ENCODE measurements at regions not wholly inside any gene's neighbourhood (a gene's known extent, or its start where the extent isn't known, plus 50 kb on each side); places are given as distances from the start of the nearest gene placed in this dataset.
"Not testable (repeated sequence)": the region's sequence is repeated elsewhere in the genome, so short reads cannot be mapped to it uniquely, and the experiment has no call there.

- not testable (repeated sequence) for H3K36me3 Mint-ChIP-seq; H3K27ac Mint-ChIP-seq; H3K27me3 Mint-ChIP-seq (ENCODE audit: low read depth)
Measured at GRCh38 chr16:65805704-65806103, 560.8 kb upstream of the CDH5 start.

GRCh38 chr16:65796481-65796880 is 570.0 kb upstream of the CDH5 start:
- no peak overlapping the region for H3K27ac Mint-ChIP-seq
- no peak overlapping the region for H3K4me3 Mint-ChIP-seq
- CTCF ChIA-PET: no interaction called here
- no peak for DNase-seq (ENCODE audit: low spot score)
- H3K9me3 Mint-ChIP-seq: no peaks in the 10 kb centered on the region
- H3K4me1 Mint-ChIP-seq: 0 out of 2 replicates have a peak, but pooled peaks cover 3% of the 10 kb centered on the region
- TF ChIP-seq NFE2L1 (CRISPR knock-in tag; IDR thresholded peaks at IDR 0.05): no peak
- no peak for TF ChIP-seq CREB1 (CRISPR knock-in tag; IDR thresholded peaks at IDR 0.05)
- no peak for TF ChIP-seq ZNF425 (CRISPR knock-in tag; conservative IDR thresholded peaks at IDR 0.05)
- no peak for TF ChIP-seq FOXJ3 (CRISPR knock-in tag; IDR thresholded peaks at IDR 0.05; ENCODE audit: borderline replicate concordance)
- no peak for TF ChIP-seq FOXK1 (CRISPR knock-in tag; IDR thresholded peaks at IDR 0.05)
- TF ChIP-seq FOXP4 (CRISPR knock-in tag; IDR thresholded peaks at IDR 0.05): no peak
- TF ChIP-seq ERG (CRISPR knock-in tag; IDR thresholded peaks at IDR 0.05): no peak
- TF ChIP-seq ETV6 (CRISPR knock-in tag; IDR thresholded peaks at IDR 0.05): no peak
- no peak for TF ChIP-seq MLX (CRISPR knock-in tag; IDR thresholded peaks at IDR 0.05)
- no peak for TF ChIP-seq E2F4 (CRISPR knock-in tag; IDR thresholded peaks at IDR 0.05; ENCODE audit: borderline replicate concordance, low read depth)
- TF ChIP-seq NR1H2 (CRISPR knock-in tag; IDR thresholded peaks at IDR 0.05): no peak
- no peak for TF ChIP-seq GABPB1 (CRISPR knock-in tag; IDR thresholded peaks at IDR 0.05)
- no peak for TF ChIP-seq TEAD1 (CRISPR knock-in tag; IDR thresholded peaks at IDR 0.05)
- TF ChIP-seq CREM (CRISPR knock-in tag; IDR thresholded peaks at IDR 0.05): no peak
- no peak for TF ChIP-seq OVOL2 (CRISPR knock-in tag; IDR thresholded peaks at IDR 0.05; ENCODE audit: borderline replicate concordance)
- TF ChIP-seq PRDM15 (CRISPR knock-in tag; IDR thresholded peaks at IDR 0.05): no peak
- no peak for TF ChIP-seq E2F5 (CRISPR knock-in tag; IDR thresholded peaks at IDR 0.05)
- TF ChIP-seq ZNF138 (CRISPR knock-in tag; conservative IDR thresholded peaks at IDR 0.05): no peak
- TF ChIP-seq RORB (CRISPR knock-in tag; IDR thresholded peaks at IDR 0.05): no peak
- no peak for TF ChIP-seq ZNF512 (CRISPR knock-in tag; IDR thresholded peaks at IDR 0.05; ENCODE audit: borderline replicate concordance)
- POLR2A ChIA-PET: no interaction called here
- ATAC-seq: no peak
- H3K36me3 Mint-ChIP-seq: no peaks in the 10 kb centered on the region
- H3K27me3 Mint-ChIP-seq (ENCODE audit: low read depth): no peaks in the 10 kb centered on the region

More at GRCh38 chr16:65805704-65806103, 560.8 kb upstream of the CDH5 start:
- ATAC-seq; CTCF ChIA-PET; H3K4me1 Mint-ChIP-seq; H3K4me3 Mint-ChIP-seq; H3K9me3 Mint-ChIP-seq; DNase-seq (ENCODE audit: low spot score); POLR2A ChIA-PET: not testable (repeated sequence)

Measured in WTC11 (cell line).